VCaP (cell line): ENCODE measurements at regions not wholly inside any gene's neighbourhood (a gene's known extent, or its start where the extent isn't known, plus 50 kb on each side); places are given as distances from the start of the nearest gene placed in this dataset.
"Not testable (repeated sequence)": the region's sequence is repeated elsewhere in the genome, so short reads cannot be mapped to it uniquely, and the experiment has no call there.

ENCODE experiments used
- H3K27ac ChIP-seq: fragments of 450-650 bp; 2 replicates; pipeline ENCODE4 v1.5.1; 2017
- CTCF ChIP-seq: fragments of 450-650 bp; conservative IDR thresholded peaks from 2 replicates; pipeline ENCODE4 v1.5.1; 2017; ENCODE audit warnings: mild to moderate bottlenecking, moderate library complexity

- no peak overlapping the region for H3K27ac ChIP-seq
Observed at GRCh38 chr4:19580095-19580494, 671.6 kb upstream of the SLIT2 start.

GRCh38 chr4:19579608-19580007 is 672.1 kb upstream of the SLIT2 start:
- no peak overlapping the region for H3K27ac ChIP-seq
- no peak for TF ChIP-seq CTCF

More at GRCh38 chr4:19580095-19580494, 671.6 kb upstream of the SLIT2 start:
- TF ChIP-seq CTCF: no peak

- no peak for TF ChIP-seq CTCF
Observed at GRCh38 chr4:19577097-19577496, 674.6 kb upstream of the SLIT2 start.

GRCh38 chr4:19575924-19576323 is 675.8 kb upstream of the SLIT2 start:
- no peak for TF ChIP-seq CTCF
- no peak overlapping the region for H3K27ac ChIP-seq

More at GRCh38 chr4:19577097-19577496, 674.6 kb upstream of the SLIT2 start:
- H3K27ac ChIP-seq: no peak overlapping the region

GRCh38 chr4:19566041-19566440 is 685.7 kb upstream of the SLIT2 start:
- no peak overlapping the region for H3K27ac ChIP-seq
- no peak for TF ChIP-seq CTCF

- H3K27ac ChIP-seq: no peak overlapping the region
- no peak for TF ChIP-seq CTCF
Observed at GRCh38 chr4:19562456-19562855, 689.2 kb upstream of the SLIT2 start.

- TF ChIP-seq CTCF: no peak
- no peak overlapping the region for H3K27ac ChIP-seq
Observed at GRCh38 chr4:19557161-19557560, 694.5 kb upstream of the SLIT2 start.

GRCh38 chr4:19556276-19556675 is 695.4 kb upstream of the SLIT2 start:
- H3K27ac ChIP-seq: not testable (repeated sequence)
